HepG2 (cell line): ENCODE measurements at regions not wholly inside any gene's neighbourhood (a gene's known extent, or its start where the extent isn't known, plus 50 kb on each side); places are given as distances from the start of the nearest gene placed in this dataset.

Experiments
- ESRRA ChIP-seq: sonication (generic); formaldehyde crosslinking; IDR thresholded peaks from 2 replicates; pipeline ENCODE4 v1.5.1; 2020; ENCODE audit warnings: mild to moderate bottlenecking, low read depth, missing genetic modification reagents
- HMGA1 ChIP-seq: sonication (generic); formaldehyde crosslinking; conservative IDR thresholded peaks from 2 replicates; pipeline ENCODE4 v1.4.0; 2020; ENCODE audit warnings: missing genetic modification reagents
- HOXA7 ChIP-seq: sonication (generic); formaldehyde crosslinking; IDR thresholded peaks from 2 replicates; pipeline ENCODE4 v1.8.1; 2022; ENCODE audit warnings: mild to moderate bottlenecking, missing genetic modification reagents, moderate library complexity
- HOXA9 ChIP-seq: sonication (generic); formaldehyde crosslinking; IDR thresholded peaks from 2 replicates; pipeline ENCODE4 v1.8.1; 2022; ENCODE audit warnings: missing genetic modification reagents, mild to moderate bottlenecking, moderate library complexity, borderline replicate concordance
- SCMH1 ChIP-seq: sonication (generic); formaldehyde crosslinking; IDR thresholded peaks from 2 replicates; pipeline ENCODE4 v1.9.0; 2021; ENCODE audit warnings: missing genetic modification reagents, mild to moderate bottlenecking, borderline replicate concordance
- SRSF1 ChIP-seq: fragments of 200-400 bp; formaldehyde crosslinking; optimal IDR thresholded peaks from 2 replicates; pipeline ENCODE3; 2017; ENCODE audit warnings: mild to moderate bottlenecking, low read depth, low read length, moderate library complexity
- ZNF382 ChIP-seq: sonication (generic); formaldehyde crosslinking; IDR thresholded peaks from 2 replicates; pipeline ENCODE4 v1.5.0; 2020; ENCODE audit warnings: missing genetic modification reagents, mild to moderate bottlenecking, borderline replicate concordance
- ZNF781 ChIP-seq: sonication (generic); formaldehyde crosslinking; IDR thresholded peaks from 2 replicates; pipeline ENCODE4 v1.5.1; 2020; ENCODE audit warnings: borderline replicate concordance, mild to moderate bottlenecking, missing genetic modification reagents; ENCODE audit errors: not compliant biosample characterization
- TF ChIP-seq, protein P1 (sequence below): sonication (generic); formaldehyde crosslinking; IDR thresholded peaks from 2 replicates; pipeline ENCODE4 v1.4.0; 2020; ENCODE audit warnings: mild to moderate bottlenecking, missing genetic modification reagents

DNA sequence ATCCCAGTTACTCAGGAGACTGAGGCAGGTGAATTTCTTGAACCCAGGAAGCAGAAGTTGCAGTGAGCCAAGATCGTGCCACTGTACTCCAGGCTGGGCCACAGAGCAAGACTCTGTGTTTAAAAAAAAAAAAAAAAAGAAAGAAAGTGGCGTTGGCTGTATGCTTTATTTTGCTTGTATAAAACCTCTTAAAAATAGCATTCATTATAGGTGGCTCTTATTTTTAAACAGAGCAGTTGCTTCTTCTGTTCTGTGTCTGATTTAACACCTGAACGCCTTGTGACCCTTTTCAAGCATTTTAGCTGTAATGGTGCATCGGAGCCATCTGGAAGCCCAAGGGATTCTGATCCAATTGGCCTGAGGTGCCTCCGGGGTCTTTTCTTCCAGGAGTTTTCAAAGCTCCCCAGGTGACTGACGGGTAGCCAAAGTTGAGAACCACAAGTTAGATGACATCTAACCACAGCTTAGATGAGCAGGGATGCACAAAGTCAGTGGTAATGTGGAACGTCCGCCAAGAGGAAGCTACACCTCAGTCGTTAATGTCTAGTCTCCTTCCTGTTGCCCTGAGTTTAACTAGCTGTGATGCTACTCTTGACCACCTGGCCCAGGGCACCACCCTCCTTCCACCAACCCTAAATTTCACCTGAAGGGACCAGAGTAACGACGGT lies 274.6 kb upstream of the KLF6 start (continued):
- TF ChIP-seq, protein P1, sequence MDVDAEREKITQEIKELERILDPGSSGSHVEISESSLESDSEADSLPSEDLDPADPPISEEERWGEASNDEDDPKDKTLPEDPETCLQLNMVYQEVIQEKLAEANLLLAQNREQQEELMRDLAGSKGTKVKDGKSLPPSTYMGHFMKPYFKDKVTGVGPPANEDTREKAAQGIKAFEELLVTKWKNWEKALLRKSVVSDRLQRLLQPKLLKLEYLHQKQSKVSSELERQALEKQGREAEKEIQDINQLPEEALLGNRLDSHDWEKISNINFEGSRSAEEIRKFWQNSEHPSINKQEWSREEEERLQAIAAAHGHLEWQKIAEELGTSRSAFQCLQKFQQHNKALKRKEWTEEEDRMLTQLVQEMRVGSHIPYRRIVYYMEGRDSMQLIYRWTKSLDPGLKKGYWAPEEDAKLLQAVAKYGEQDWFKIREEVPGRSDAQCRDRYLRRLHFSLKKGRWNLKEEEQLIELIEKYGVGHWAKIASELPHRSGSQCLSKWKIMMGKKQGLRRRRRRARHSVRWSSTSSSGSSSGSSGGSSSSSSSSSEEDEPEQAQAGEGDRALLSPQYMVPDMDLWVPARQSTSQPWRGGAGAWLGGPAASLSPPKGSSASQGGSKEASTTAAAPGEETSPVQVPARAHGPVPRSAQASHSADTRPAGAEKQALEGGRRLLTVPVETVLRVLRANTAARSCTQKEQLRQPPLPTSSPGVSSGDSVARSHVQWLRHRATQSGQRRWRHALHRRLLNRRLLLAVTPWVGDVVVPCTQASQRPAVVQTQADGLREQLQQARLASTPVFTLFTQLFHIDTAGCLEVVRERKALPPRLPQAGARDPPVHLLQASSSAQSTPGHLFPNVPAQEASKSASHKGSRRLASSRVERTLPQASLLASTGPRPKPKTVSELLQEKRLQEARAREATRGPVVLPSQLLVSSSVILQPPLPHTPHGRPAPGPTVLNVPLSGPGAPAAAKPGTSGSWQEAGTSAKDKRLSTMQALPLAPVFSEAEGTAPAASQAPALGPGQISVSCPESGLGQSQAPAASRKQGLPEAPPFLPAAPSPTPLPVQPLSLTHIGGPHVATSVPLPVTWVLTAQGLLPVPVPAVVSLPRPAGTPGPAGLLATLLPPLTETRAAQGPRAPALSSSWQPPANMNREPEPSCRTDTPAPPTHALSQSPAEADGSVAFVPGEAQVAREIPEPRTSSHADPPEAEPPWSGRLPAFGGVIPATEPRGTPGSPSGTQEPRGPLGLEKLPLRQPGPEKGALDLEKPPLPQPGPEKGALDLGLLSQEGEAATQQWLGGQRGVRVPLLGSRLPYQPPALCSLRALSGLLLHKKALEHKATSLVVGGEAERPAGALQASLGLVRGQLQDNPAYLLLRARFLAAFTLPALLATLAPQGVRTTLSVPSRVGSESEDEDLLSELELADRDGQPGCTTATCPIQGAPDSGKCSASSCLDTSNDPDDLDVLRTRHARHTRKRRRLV (CRISPR knock-in tag), result no peak
- TF ChIP-seq ZNF781 (CRISPR knock-in tag) (no peak), ZNF382 (no peak), ESRRA (no peak), SCMH1 (no peak), SRSF1 (no peak), HOXA9 (no peak), HOXA7 (CRISPR knock-in tag) (no peak), HMGA1 (CRISPR knock-in tag) (no peak)
